Sigmoid colon (tissue), 6 donors: ENCODE measurements at regions not wholly inside any gene's neighbourhood (a gene's known extent, or its start where the extent isn't known, plus 50 kb on each side); places are given as distances from the start of the nearest gene placed in this dataset.

Experiments
- DNase-seq: peaks from one replicate; pipeline ENCODE4 v3.0.0-alpha.2; 2019
- H3K27ac ChIP-seq, 4 donors: fragments of 200-600 bp; sonication (generic); one replicate each; pipeline ENCODE4 v1.5.1; 2016 to 2019; ENCODE audit warnings: mild to moderate bottlenecking in 1 of 4
- H3K27me3 ChIP-seq, 3 donors: fragments of 200-600 bp; sonication (generic); one replicate each; pipeline ENCODE4 v1.5.1; 2019; ENCODE audit warnings: mild to moderate bottlenecking in 1 of 3
- H3K36me3 ChIP-seq, 4 donors: fragments of 200-600 bp; sonication (generic); one replicate each; pipeline ENCODE4 v1.5.1; 2016 to 2019
- H3K4me1 ChIP-seq, 4 donors: fragments of 200-600 bp; sonication (generic); one replicate each; pipeline ENCODE4 v1.5.1; 2017 to 2019
- H3K4me3 ChIP-seq, 4 donors: fragments of 200-600 bp; sonication (generic); one replicate each; pipeline ENCODE4 v1.5.1; 2017 to 2019; ENCODE audit warnings: mild to moderate bottlenecking in 2 of 4, moderate library complexity in 1 of 4
- H3K9me3 ChIP-seq, 4 donors: fragments of 200-600 bp in 3 of 4; sonication (generic) in 3 of 4; one replicate each; pipeline versions ENCODE4 v1.5.1 to v1.6.1; 2013 to 2019
- EP300 ChIP-seq, 4 donors: sonication (generic); formaldehyde crosslinking; IDR thresholded peaks; one replicate each; pipeline ENCODE4 v1.6.1; 2017; ENCODE audit warnings: antibody characterized with exemption in 4 of 4
- POLR2A ChIP-seq, 2 donors: fragments of 450-650 bp; IDR thresholded peaks; one replicate each; pipeline ENCODE4 v1.6.1; 2016; ENCODE audit warnings: antibody characterized with exemption in 2 of 2, mild to moderate bottlenecking in 2 of 2, moderate library complexity in 2 of 2
- POLR2AphosphoS5 ChIP-seq, 4 donors: sonication (generic); formaldehyde crosslinking; IDR thresholded peaks; one replicate each; pipeline ENCODE4 v1.6.1; 2017; ENCODE audit warnings: antibody characterized with exemption in 4 of 4
- WGBS, 2 donors: extraction: QIAGEN DNeasy Blood & Tissue Kit; methylation state at CpG; one replicate each; pipeline ENCODE4 v1.1.7; 2013; 5-methylcytosine and 5-hydroxymethylcytosine counted together
- intact Hi-C: fragments of 100-400 bp; cut with DNase I; formaldehyde crosslinking; loops from one replicate; pipeline ENCODE4 v1.15.1; 2023
- TF ChIP-seq, protein P1 (sequence below), 4 experiments: fragments of 450-650 bp in 3 of 4; fragments of 200-600 bp in 1 of 4; IDR thresholded peaks; one replicate each; pipeline ENCODE4 v1.5.1; 2016 to 2019; ENCODE audit warnings: antibody characterized with exemption in 4 of 4, mild to moderate bottlenecking in 3 of 4, moderate library complexity in 2 of 4
- donor health status: healthy with polysubstance abuse.
- donor health status: healthy.

DNA sequence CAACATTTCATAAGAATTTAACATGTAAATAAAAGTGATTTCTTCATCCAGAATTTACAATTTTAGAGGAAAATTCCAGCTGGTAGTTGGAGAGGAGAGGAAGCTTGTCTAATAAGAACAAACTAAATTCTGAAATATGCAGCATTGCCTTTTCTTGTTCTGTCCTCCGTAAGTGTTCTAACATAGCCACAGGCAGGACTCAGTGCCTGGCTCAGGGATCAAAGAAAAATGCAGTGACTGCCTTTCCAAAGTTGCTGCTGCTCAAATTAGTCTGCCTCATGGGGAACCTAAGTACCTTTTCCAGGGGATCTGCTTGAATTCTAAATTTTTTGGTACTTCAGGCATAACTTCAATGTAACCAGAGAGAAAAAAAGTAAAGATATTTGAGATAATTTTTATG lies 713.0 kb upstream of the CADM2 start:
- no peaks in the 10 kb centered on the region for H3K36me3 ChIP-seq
- no peak for DNase-seq
- TF ChIP-seq POLR2A (IDR thresholded peaks at IDR 0.05) (no peak), POLR2AphosphoS5 (IDR thresholded peaks at IDR 0.05) (no peak), EP300 (IDR thresholded peaks at IDR 0.05) (no peak)
- TF ChIP-seq, protein P1, sequence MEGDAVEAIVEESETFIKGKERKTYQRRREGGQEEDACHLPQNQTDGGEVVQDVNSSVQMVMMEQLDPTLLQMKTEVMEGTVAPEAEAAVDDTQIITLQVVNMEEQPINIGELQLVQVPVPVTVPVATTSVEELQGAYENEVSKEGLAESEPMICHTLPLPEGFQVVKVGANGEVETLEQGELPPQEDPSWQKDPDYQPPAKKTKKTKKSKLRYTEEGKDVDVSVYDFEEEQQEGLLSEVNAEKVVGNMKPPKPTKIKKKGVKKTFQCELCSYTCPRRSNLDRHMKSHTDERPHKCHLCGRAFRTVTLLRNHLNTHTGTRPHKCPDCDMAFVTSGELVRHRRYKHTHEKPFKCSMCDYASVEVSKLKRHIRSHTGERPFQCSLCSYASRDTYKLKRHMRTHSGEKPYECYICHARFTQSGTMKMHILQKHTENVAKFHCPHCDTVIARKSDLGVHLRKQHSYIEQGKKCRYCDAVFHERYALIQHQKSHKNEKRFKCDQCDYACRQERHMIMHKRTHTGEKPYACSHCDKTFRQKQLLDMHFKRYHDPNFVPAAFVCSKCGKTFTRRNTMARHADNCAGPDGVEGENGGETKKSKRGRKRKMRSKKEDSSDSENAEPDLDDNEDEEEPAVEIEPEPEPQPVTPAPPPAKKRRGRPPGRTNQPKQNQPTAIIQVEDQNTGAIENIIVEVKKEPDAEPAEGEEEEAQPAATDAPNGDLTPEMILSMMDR (IDR thresholded peaks at IDR 0.05): no peak
- H3K9me3 ChIP-seq: no peaks in the 10 kb centered on the region
- WGBS, 2 donors: 77 to 87% methylated on average over 1 of the region's 1 CpG
- H3K4me1 ChIP-seq: no peaks in the 10 kb centered on the region
- no peak overlapping the region for H3K4me3 ChIP-seq
- H3K27me3 ChIP-seq: no peaks in the 10 kb centered on the region
- no peak overlapping the region for H3K27ac ChIP-seq
- intact Hi-C loops: no loop called here

DNA sequence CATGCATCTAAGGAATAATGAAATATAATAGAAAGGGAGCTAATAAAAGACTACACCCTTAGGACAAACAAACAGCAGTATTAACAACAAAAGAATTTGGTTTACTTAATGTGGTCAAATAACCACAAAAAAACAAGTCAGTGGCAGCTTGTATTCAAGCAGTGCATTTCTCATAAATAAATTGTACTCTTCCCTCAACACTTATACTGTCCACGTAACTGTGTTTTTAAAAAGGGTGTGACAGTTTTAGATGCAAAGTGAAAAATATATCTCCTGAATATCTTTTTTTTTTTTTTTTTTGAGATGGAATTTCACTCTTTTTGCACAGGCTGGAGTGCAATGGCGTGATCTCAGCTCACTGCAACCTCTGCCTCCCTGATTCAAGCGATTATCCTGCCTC lies 698.2 kb upstream of the CADM2 start:
- TF ChIP-seq POLR2AphosphoS5 (IDR thresholded peaks at IDR 0.05) (no peak), EP300 (IDR thresholded peaks at IDR 0.05) (no peak), POLR2A (IDR thresholded peaks at IDR 0.05) (no peak)
- TF ChIP-seq, protein P1 (IDR thresholded peaks at IDR 0.05): no peak
- intact Hi-C loops: no loop called here
- H3K27me3 ChIP-seq: no peaks in the 10 kb centered on the region
- H3K4me1 ChIP-seq: no peaks in the 10 kb centered on the region
- no peak for DNase-seq
- 55 to 61% methylated on average over 3 of the region's 3 CpGs for WGBS, 2 donors
- H3K27ac ChIP-seq: no peak overlapping the region
- H3K36me3 ChIP-seq: no peaks in the 10 kb centered on the region
- H3K4me3 ChIP-seq: no peak overlapping the region
- no peaks in the 10 kb centered on the region for H3K9me3 ChIP-seq

DNA sequence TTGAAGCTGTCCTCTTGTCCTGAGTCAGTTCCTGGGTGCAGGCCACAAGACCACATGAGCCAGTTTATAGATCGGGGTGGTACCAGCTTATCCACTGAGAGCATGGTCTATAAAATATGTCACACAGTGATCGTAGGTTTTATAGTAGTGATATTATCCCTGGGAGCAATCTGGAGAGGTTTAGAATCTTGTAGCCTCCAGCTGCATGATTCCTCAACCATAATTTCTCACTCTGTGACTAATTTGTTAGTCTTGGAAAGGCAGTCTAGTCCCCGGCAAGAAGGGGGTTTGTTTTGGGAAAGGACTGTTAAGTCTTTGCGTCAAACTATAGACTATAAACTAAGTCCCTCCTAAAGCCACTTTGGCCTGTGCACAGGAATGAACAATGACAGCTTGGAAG lies 693.0 kb upstream of the CADM2 start:
- Histone ChIP-seq H3K4me1 (no peaks in the 10 kb centered on the region), H3K27me3 (no peaks in the 10 kb centered on the region), H3K4me3 (no peak overlapping the region), H3K9me3 (no peaks in the 10 kb centered on the region), H3K36me3 (no peaks in the 10 kb centered on the region), H3K27ac (no peak overlapping the region)
- no peak for DNase-seq
- intact Hi-C loops: no loop called here
- TF ChIP-seq, protein P1 (IDR thresholded peaks at IDR 0.05): no peak
- TF ChIP-seq POLR2AphosphoS5 (IDR thresholded peaks at IDR 0.05) (no peak), EP300 (IDR thresholded peaks at IDR 0.05) (no peak), POLR2A (IDR thresholded peaks at IDR 0.05) (no peak)
- WGBS, 2 donors: 77 to 87% methylated on average over 4 of the region's 4 CpGs

DNA sequence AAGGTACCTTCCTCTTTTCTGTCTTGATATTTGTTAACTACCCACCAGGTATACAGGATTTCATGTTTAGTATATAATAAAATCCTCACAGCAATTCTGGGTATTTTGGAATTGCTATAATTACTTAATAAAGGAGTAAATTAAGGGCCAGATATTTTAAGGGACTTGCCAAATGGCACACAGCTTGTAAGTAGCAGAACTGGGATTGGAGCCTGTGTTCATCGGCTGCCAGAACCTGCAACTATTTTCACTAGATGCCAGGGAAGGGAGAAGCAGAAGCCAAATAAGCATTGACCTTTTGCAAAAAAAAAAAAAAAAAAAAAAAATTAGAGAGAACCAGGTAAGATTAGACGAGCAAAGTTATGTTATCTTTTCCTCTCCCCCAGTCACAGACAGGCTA lies 683.3 kb upstream of the CADM2 start:
- WGBS, 2 donors: 68% methylated on average over 2 of the region's 2 CpGs
- no peak for DNase-seq
- no peaks in the 10 kb centered on the region for H3K9me3 ChIP-seq
- no peak overlapping the region for H3K27ac ChIP-seq
- no peaks in the 10 kb centered on the region for H3K36me3 ChIP-seq
- no peaks in the 10 kb centered on the region for H3K27me3 ChIP-seq
- TF ChIP-seq, protein P1 (IDR thresholded peaks at IDR 0.05): no peak
- no peak for TF ChIP-seq POLR2A (IDR thresholded peaks at IDR 0.05)
- TF ChIP-seq POLR2AphosphoS5 (IDR thresholded peaks at IDR 0.05): no peak
- TF ChIP-seq EP300 (IDR thresholded peaks at IDR 0.05): no peak
- H3K4me1 ChIP-seq: no peaks in the 10 kb centered on the region
- H3K4me3 ChIP-seq: no peak overlapping the region
- intact Hi-C loops: no loop called here

DNA sequence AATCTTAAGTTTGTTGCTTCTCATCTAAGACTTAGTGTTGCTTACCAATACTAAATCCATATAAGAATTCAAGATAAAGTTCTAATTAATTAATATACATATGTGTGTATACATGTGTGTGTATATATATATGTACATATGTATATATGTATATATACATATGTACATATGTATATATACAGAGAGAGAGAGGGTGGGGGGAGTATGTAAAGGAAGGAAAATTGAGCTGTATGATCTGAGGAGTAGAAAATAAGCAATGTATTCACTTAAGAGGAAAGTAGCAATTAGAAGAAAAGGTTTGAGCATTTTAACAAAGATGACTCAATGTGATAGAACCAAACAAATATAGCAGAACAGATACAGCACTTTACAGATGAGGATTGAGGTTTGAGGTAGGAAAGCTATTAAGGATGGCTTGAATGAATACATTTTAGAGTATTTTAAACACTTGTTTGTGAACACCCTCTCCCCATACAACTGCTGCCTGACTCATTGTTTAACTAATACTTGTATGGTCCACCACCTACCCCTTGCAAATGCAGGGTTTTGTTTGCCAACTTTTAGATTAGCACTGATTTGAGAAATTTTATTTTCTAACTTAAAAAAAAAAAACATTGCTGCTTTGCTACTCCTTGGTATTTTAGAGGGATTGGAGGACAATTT lies 681.1 kb upstream of the CADM2 start:
- no peak for DNase-seq
- Histone ChIP-seq H3K9me3 (peaks cover 0 to 4% (median 0%) of the 10 kb centered on the region in 4 donors), H3K27ac (no peak overlapping the region), H3K27me3 (no peaks in the 10 kb centered on the region), H3K4me3 (no peak overlapping the region), H3K4me1 (no peaks in the 10 kb centered on the region), H3K36me3 (no peaks in the 10 kb centered on the region)
- TF ChIP-seq EP300 (IDR thresholded peaks at IDR 0.05): no peak
- TF ChIP-seq, protein P1 (IDR thresholded peaks at IDR 0.05): no peak
- TF ChIP-seq POLR2AphosphoS5 (IDR thresholded peaks at IDR 0.05): no peak
- TF ChIP-seq POLR2A (IDR thresholded peaks at IDR 0.05): no peak
- intact Hi-C loops: no loop called here
